HG02759 (cell line): ENCODE measurements at regions not wholly inside any gene's neighbourhood (a gene's known extent, or its start where the extent isn't known, plus 50 kb on each side); places are given as distances from the start of the nearest gene placed in this dataset.

Experiments used
- ATAC-seq: cut with Tn5 transposase; IDR thresholded peaks from one replicate; pipeline ENCODE4 v1.9.1; 2021; ENCODE audit warnings: mild to moderate bottlenecking, moderate library complexity; ENCODE audit not compliant: unreplicated experiment

GRCh38 chr21:16789636-16790035 is 723.2 kb upstream of the CXADR start:
- ATAC-seq = no peak

DNA sequence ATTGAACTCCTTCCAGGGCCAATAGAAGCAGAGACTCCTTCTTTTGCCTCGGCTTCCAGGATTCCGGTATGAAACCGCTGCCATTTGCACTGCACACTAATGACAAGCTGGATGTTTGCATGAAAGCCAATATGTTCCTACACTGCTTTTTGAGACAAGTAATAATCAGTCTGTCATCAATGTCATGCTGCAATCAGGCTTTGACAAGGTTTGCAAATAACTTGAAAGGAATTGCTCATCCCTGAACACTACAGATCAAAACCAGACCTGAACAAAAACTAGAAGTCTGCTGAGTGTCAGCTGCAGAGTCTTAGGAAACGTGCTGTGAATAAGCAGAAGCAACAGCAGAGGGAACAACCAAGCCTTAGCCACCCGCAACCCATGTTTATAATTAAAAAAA is 720.7 kb upstream of the CXADR start:
- ATAC-seq = no peak

- no peak for ATAC-seq
These were observed 717.9 kb upstream of the CXADR start for GRCh38 chr21:16794950-16795349.

DNA sequence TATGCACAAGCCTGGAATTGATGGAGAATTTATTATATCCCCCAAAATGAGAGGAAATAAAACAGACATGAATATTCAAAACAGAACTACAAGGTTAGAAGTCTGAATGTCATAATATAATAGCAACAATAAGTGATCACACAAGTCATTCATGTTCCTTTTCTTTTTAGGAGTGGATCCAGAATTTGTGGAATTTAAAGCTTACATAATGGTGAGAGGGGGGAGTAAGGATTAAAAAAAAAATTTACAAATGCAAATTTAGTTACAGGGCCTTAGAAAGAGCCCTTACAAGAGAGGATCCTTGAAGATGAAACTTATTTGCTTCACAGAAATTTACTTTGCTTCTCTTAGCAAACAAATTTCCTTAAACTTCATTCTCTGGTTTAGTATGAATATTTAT is 716.1 kb upstream of the CXADR start:
- no peak for ATAC-seq

- ATAC-seq = no peak
These were observed 715.3 kb upstream of the CXADR start for GRCh38 chr21:16797540-16797939.

- ATAC-seq = no peak
These were observed 714.9 kb upstream of the CXADR start for GRCh38 chr21:16797966-16798365.

GRCh38 chr21:16800536-16801275 is 712.1 kb upstream of the CXADR start:
- ATAC-seq = no peak

GRCh38 chr21:16811011-16811410 is 701.8 kb upstream of the CXADR start:
- no peak for ATAC-seq

DNA sequence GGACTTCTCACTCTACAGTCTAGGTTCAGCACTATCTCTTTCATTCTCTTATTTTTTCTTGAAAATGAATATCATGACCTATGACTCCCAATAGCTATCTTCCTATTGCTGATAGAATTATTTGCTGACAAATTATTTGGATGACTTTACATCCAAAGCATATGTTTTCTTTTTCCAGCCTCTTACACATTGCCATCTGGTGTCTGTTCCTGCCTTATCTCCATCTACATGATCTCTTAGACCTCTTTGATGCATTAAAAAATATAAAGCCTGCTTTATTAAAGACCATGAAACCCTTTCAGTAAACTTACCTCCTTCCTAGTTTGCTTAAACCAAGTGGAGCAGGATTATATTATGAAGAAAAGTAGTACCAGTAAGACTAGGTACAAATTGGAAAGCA is 700.9 kb upstream of the CXADR start:
- no peak for ATAC-seq

DNA sequence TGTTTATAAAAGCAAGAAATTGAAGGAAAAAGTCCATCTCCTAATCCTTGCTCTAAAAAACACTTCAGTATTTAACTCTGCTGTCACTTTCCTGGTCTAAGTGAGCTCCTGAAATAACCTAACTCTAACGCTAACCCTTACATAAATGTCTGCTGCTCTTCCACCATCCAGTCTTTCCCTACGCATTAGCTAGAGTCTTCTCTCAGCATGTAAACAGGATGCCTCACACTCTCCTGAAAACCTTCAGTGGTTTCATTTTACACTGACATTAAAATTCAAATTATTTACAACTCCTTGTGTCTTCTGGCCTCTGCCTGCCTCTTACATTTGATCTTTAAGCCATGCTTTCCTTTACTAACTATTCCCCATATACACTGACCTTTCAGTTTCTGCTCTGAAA is 697.6 kb upstream of the CXADR start:
- ATAC-seq = no peak

GRCh38 chr21:16821588-16821987 is 691.3 kb upstream of the CXADR start:
- ATAC-seq = no peak

DNA sequence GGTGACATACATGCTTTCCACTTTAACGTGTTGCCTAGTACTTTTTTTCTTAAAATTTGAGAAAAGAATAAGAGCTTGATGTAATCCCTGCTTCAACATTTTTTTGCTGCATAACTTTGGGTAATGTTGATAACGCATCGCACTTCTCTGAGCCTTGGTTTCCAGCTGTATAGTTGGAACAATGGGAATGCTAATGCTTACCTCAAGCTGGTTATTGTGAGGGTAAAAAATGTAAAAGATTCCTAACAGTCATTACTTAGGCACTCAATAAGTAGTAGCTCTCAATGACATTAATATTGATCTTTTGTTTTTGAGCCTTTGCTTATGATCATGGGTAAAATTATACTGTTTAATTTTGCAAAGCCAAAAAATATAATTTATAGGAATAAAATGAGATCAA is 683.3 kb upstream of the CXADR start:
- no peak for ATAC-seq

DNA sequence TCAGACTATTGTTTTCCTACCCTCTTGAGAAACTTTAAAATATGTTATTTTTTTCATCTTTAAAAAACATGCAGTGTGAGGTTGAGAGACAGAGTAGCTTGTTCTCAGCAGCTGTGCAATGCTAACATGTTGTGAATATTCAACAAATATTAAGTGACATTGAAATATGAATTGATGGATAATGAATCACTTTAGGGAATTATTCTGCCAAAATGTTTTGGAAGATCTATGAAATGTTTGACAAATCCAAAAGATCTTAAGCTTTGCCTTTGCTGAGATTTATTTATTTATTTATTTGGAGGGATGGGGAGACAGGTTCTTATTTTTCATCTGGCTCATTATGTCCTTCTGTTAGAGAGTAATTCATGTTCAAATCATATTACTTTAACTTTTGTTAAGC is 680.1 kb upstream of the CXADR start:
- no peak for ATAC-seq

DNA sequence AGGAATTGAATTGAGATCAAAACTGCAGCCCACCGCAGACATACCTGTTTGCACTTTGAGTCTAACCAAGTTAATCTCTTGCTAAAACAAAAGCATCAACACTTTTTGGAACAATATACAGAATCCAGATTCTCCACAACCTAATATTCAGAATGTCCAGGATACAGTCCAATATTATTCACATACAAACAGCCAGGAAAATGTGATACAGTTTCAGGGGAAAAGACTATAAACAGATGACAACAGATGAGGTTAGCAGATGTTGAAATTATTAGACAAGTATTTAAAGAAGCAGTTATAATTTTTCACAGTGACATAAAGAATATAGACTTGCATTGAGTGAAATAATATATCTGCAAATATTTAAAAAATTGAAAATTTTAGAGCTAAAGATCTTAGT is 678.1 kb upstream of the CXADR start:
- ATAC-seq = no peak

DNA sequence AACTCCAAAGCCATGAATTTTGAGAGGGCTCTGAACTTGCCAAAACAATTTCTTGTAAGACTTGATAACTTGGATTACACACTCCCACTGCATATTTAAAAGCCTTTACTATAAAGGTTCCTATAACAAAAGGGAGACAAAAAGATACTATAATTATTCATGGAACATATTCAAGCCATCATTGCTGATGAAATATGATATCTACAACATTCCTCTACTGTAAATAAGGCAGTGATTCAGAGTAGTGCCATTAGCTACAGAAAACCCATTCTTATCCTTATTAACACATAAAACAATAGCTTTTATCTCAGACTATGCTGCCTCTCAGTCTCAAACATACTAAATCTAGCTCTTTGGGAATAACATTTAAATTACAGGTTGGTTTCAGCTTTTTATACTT is 675.5 kb upstream of the CXADR start:
- no peak for ATAC-seq

GRCh38 chr21:16837721-16838120 is 675.1 kb upstream of the CXADR start:
- ATAC-seq = no peak

- no peak for ATAC-seq
These were observed 674.5 kb upstream of the CXADR start for GRCh38 chr21:16838331-16838730.

- no peak for ATAC-seq
These were observed 672.3 kb upstream of the CXADR start for GRCh38 chr21:16840538-16840937.

GRCh38 chr21:16841975-16842695 is 670.7 kb upstream of the CXADR start:
- ATAC-seq = no peak

GRCh38 chr21:16842696-16843035 is 670.2 kb upstream of the CXADR start:
- no peak for ATAC-seq

- ATAC-seq = no peak
These were observed 665.6 kb upstream of the CXADR start for GRCh38 chr21:16847211-16847610.

DNA sequence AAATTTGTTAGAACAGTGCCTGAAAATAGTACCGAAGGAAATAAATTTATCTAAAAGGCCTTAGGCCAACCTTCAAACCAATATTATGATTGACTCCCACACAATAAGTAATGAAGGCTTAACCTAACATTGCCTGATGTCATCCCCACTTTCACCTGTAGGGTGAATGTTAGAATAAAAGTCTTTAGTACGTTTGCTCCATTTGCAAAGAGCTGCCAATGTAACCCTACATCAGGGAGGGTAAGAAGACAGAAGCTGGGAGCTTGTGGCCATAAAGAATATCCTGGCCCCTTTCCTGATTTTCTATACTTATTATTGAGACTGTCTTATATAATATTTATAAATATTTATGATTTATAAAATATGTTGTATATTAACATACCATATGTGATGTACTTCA is 661.8 kb upstream of the CXADR start:
- ATAC-seq = no peak

DNA sequence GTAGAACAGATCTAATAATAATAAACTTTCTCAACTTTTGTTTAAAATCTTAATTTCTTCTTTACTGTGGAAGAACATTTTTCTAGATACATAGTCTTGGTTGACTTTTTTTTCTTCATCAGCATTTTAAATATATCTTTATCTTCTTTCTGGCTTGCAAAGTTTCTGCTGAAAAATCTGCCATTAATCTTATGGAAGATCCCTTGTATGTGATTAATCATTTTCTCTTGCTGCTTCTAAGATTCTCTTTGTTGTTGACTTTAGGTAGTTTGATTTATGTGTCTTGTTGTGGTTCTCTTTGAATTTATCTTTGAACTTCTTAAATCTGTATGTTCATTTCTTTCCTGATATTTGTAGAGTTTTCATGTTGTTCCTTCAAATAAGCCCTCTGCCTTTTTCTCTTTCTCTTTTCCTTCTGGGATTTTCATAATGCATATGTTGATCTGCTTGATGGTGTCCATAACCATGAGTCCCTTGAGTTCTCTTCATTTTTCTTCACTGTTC is 657.6 kb upstream of the CXADR start:
- ATAC-seq = no peak
